Spleen (tissue), 11 donors: ENCODE measurements at regions not wholly inside any gene's neighbourhood (a gene's known extent, or its start where the extent isn't known, plus 50 kb on each side); places are given as distances from the start of the nearest gene placed in this dataset.

Experiments used
- DNase-seq: peaks from one replicate; pipeline ENCODE4 v3.0.0-alpha.2; 2020
- H3K27ac ChIP-seq, 8 donors: fragments of 200-600 bp; sonication (generic) in 7 of 8; 1 replicate in 4 of 8; 2 replicates in 4 of 8; pipeline versions ENCODE4 v1.5.0 to v1.8.0; 2016 to 2021; ENCODE audit warnings: inconsistent platforms in 4 of 8, mild to moderate bottlenecking in 4 of 8, moderate library complexity in 1 of 8
- H3K27me3 ChIP-seq, 7 donors: fragments of 200-600 bp; sonication (generic) in 6 of 7; replicated peaks in 1 of 7; 1 replicate in 4 of 7; 2 replicates in 3 of 7; pipeline versions ENCODE4 v1.5.0 to v1.8.0; 2016 to 2021; ENCODE audit warnings: inconsistent platforms in 3 of 7, mild to moderate bottlenecking in 1 of 7
- H3K36me3 ChIP-seq, 6 donors: fragments of 200-600 bp; sonication (generic) in 5 of 6; 1 replicate in 4 of 6; 2 replicates in 2 of 6; pipeline versions ENCODE4 v1.5.0 to v1.8.0; 2016 to 2021; ENCODE audit warnings: inconsistent platforms in 2 of 6
- H3K4me1 ChIP-seq, 6 donors: fragments of 200-600 bp; sonication (generic) in 5 of 6; 1 replicate in 3 of 6; 2 replicates in 3 of 6; pipeline versions ENCODE4 v1.5.0 to v1.8.0; 2016 to 2021; ENCODE audit warnings: inconsistent platforms in 3 of 6
- H3K4me3 ChIP-seq, 8 donors: fragments of 200-600 bp; sonication (generic) in 7 of 8; 1 replicate in 4 of 8; 2 replicates in 4 of 8; pipeline versions ENCODE4 v1.5.0 to v1.8.0; 2016 to 2021; ENCODE audit warnings: inconsistent platforms in 4 of 8, mild to moderate bottlenecking in 4 of 8, moderate library complexity in 2 of 8
- H3K9me3 ChIP-seq, 8 donors: fragments of 200-600 bp; sonication (generic) in 7 of 8; 1 replicate in 4 of 8; 2 replicates in 4 of 8; pipeline versions ENCODE4 v1.5.0 to v1.8.0; 2016 to 2021; ENCODE audit warnings: inconsistent platforms in 4 of 8
- CTCF ChIP-seq, 11 experiments: fragments of 200-600 bp in 7 of 11; fragments of 450-650 bp in 4 of 11; sonication (generic) in 4 of 11; IDR thresholded peaks in 8 of 11; conservative IDR thresholded peaks in 3 of 11; 1 replicate in 7 of 11; 2 replicates in 4 of 11; pipeline versions ENCODE4 v1.4.0 to v1.8.0; 2016 to 2021; ENCODE audit warnings: antibody characterized with exemption in 11 of 11, inconsistent platforms in 4 of 11, mild to moderate bottlenecking in 1 of 11
- POLR2A ChIP-seq, 3 donors: fragments of 450-650 bp; IDR thresholded peaks; one replicate each; pipeline ENCODE4 v1.5.1; 2017; ENCODE audit warnings: antibody characterized with exemption in 3 of 3, mild to moderate bottlenecking in 1 of 3
- POLR2AphosphoS5 ChIP-seq, 3 donors: sonication (generic); formaldehyde crosslinking; IDR thresholded peaks; one replicate each; pipeline ENCODE4 v1.5.1; 2017; ENCODE audit warnings: antibody characterized with exemption in 3 of 3
- WGBS, 5 donors: extraction: QIAGEN DNeasy Blood & Tissue Kit in 3 of 5; methylation state at CpG; one replicate each; pipeline versions ENCODE4 v1.1.5 to v1.1.7; 2013 to 2018; 5-methylcytosine and 5-hydroxymethylcytosine counted together
- intact Hi-C: fragments of 100-400 bp; cut with DNase I; formaldehyde crosslinking; loops from one replicate; pipeline ENCODE4 v1.15.0; 2023; ENCODE audit warnings: low total_unique reads
- donor health status: healthy with polysubstance abuse.
- donor health status: DM: no; HTN: no; CAD: no; lungs with moderate emphysema.
- donor health status: DM: no; HTN: no; CAD: no.
- donor health status: Bipolar disorder and iron deficiency.
- donor health status: healthy.
- donor health status: DM: no; HTN: no; CAD: no.
- donor health status: DM: yes; HTN: yes; CAD: no.

GRCh38 chr2:61715506-61715905 is 138.4 kb downstream of the FAM161A start:
- 92 to 100% (median 95%) methylated on average over 2 of the region's 2 CpGs for WGBS, 5 donors
- no peaks in the 10 kb centered on the region for H3K9me3 ChIP-seq
- TF ChIP-seq POLR2AphosphoS5 (IDR thresholded peaks at IDR 0.05) (no peak), CTCF (IDR thresholded peaks at IDR 0.05 in 8 of 11, conservative IDR thresholded peaks at IDR 0.05 in 3 of 11) (no peak), POLR2A (IDR thresholded peaks at IDR 0.05) (no peak)
- intact Hi-C loops = no loop called here
- no peak overlapping the region for H3K27ac ChIP-seq
- no peak overlapping the region for H3K4me3 ChIP-seq
- no peaks in the 10 kb centered on the region for H3K4me1 ChIP-seq
- H3K27me3 ChIP-seq = peaks cover 0 to 3% (median 0%) of the 10 kb centered on the region in 7 donors
- DNase-seq = no peak
- H3K36me3 ChIP-seq = no peaks in the 10 kb centered on the region

DNA sequence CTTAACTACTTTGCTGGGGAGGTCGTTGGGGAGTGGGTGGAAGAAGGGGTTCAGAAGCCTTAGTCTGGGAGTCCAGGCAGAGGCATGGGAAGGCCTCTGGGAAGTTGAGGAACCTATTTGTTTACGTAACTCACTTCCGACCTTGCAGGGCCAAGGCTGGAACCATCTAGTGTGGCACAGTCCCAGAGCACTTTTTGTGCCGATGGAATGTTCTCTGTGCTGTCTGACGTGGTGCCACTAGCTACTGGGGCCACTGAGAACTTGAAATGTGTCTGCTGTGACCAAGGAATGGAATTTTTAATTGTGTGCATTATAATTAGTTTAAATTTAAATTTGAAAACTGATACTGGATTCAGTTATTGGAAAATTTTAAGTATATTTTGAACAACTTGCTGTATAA is 139.7 kb downstream of the FAM161A start:
- Histone ChIP-seq H3K4me1 (no peaks in the 10 kb centered on the region), H3K4me3 (no peak overlapping the region), H3K27ac (no peak overlapping the region), H3K27me3 (no peaks in the 10 kb centered on the region), H3K9me3 (no peaks in the 10 kb centered on the region), H3K36me3 (no peaks in the 10 kb centered on the region)
- 69 to 83% (median 70%) methylated on average over 5 of the region's 5 CpGs for WGBS, 5 donors
- no peak for TF ChIP-seq POLR2AphosphoS5 (IDR thresholded peaks at IDR 0.05)
- TF ChIP-seq POLR2A (IDR thresholded peaks at IDR 0.05) = no peak
- TF ChIP-seq CTCF (IDR thresholded peaks at IDR 0.05 in 8 of 11, conservative IDR thresholded peaks at IDR 0.05 in 3 of 11) = no peak
- intact Hi-C loops = no loop called here
- DNase-seq = no peak

DNA sequence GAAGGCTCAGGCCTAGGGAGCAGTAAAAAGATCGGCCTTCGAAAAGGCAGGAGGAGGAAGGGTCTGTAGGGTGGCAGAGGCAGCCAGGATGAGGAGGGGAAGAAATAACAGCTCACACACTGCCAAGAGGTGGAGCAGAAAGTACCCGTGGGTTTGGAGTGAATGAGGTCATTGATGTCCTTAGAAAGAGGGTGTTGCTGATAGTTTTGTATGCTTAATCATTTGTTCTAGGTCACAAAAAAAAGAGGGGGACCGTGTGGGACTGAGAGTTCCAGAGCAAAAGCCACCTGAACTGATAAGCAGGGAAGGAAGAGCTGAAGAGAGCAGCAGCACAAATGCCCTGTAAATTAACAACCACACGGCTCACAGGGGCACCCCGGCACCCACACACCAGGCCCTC is 140.4 kb downstream of the FAM161A start:
- no peaks in the 10 kb centered on the region for H3K9me3 ChIP-seq
- H3K4me1 ChIP-seq = no peaks in the 10 kb centered on the region
- no peaks in the 10 kb centered on the region for H3K27me3 ChIP-seq
- H3K27ac ChIP-seq = no peak overlapping the region
- DNase-seq = no peak
- intact Hi-C loops = no loop called here
- no peak overlapping the region for H3K4me3 ChIP-seq
- H3K36me3 ChIP-seq = no peaks in the 10 kb centered on the region
- 69 to 87% (median 77%) methylated on average over 6 of the region's 6 CpGs for WGBS, 5 donors
- TF ChIP-seq POLR2A (IDR thresholded peaks at IDR 0.05) (no peak), POLR2AphosphoS5 (IDR thresholded peaks at IDR 0.05) (no peak), CTCF (IDR thresholded peaks at IDR 0.05 in 8 of 11, conservative IDR thresholded peaks at IDR 0.05 in 3 of 11) (no peak)

DNA sequence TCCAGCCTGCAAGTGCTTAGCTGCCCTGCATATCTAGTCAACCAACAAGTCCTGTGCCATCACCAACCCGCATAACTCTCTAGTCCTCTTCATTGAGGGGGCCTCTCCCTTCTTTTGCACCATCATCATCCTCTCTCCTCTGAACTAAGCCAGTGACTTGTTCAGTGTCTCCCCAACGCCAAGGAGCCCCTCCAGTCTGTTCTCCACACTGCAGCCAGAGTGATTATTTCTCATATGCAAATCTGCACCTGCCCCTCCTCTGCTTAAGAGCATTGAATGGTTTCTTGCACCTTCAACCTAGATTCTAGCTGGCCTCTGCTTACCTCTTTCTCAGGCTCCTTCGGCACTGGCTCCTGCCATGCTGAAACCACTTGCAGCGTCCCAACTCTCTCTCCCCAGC is 141.8 kb downstream of the FAM161A start:
- no peaks in the 10 kb centered on the region for H3K27me3 ChIP-seq
- no peak overlapping the region for H3K27ac ChIP-seq
- H3K36me3 ChIP-seq = no peaks in the 10 kb centered on the region
- 63 to 69% (median 66%) methylated on average over 4 of the region's 4 CpGs for WGBS, 5 donors
- intact Hi-C loops = no loop called here
- H3K4me3 ChIP-seq = no peak overlapping the region
- DNase-seq = no peak
- H3K9me3 ChIP-seq = no peaks in the 10 kb centered on the region
- TF ChIP-seq CTCF (IDR thresholded peaks at IDR 0.05 in 8 of 11, conservative IDR thresholded peaks at IDR 0.05 in 3 of 11) = no peak
- TF ChIP-seq POLR2AphosphoS5 (IDR thresholded peaks at IDR 0.05) = no peak
- TF ChIP-seq POLR2A (IDR thresholded peaks at IDR 0.05) = no peak
- H3K4me1 ChIP-seq = no peaks in the 10 kb centered on the region
